Chondrocyte (in vitro differentiated cells): ENCODE measurements at regions not wholly inside any gene's neighbourhood (a gene's known extent, or its start where the extent isn't known, plus 50 kb on each side); places are given as distances from the start of the nearest gene placed in this dataset.

Experiments used
- DNase-seq: peaks from one replicate; pipeline ENCODE4 v3.0.0; 2021; ENCODE audit warnings: mixed read lengths, low spot score
- H3K27ac Mint-ChIP-seq: one replicate; pipeline ENCODE4 v1.8.0; 2021; ENCODE audit warnings: mild to moderate bottlenecking, moderate library complexity, mixed read lengths; ENCODE audit not compliant: unreplicated experiment
- H3K27me3 Mint-ChIP-seq: 2 replicates; pipeline ENCODE4 v1.8.0; 2021; ENCODE audit warnings: low read depth, mixed read lengths
- H3K36me3 Mint-ChIP-seq: 2 replicates; pipeline ENCODE4 v1.8.0; 2021; ENCODE audit warnings: low read depth, mixed read lengths
- H3K4me1 Mint-ChIP-seq: 2 replicates; pipeline ENCODE4 v1.8.0; 2021; ENCODE audit warnings: low read depth, mild to moderate bottlenecking, mixed read lengths
- H3K4me3 Mint-ChIP-seq: one replicate; pipeline ENCODE4 v1.8.0; 2021; ENCODE audit warnings: mild to moderate bottlenecking, moderate library complexity, mixed read lengths; ENCODE audit not compliant: unreplicated experiment
- H3K9me3 Mint-ChIP-seq: 2 replicates; pipeline ENCODE4 v1.8.0; 2021; ENCODE audit warnings: low read depth, mixed read lengths
- TF ChIP-seq, protein P1 (sequence below): fragments of 200-600 bp; sonication (generic); IDR thresholded peaks from 2 replicates; pipeline ENCODE4 v1.5.0; 2021; ENCODE audit warnings: antibody characterized with exemption, mild to moderate bottlenecking, moderate library complexity

DNA sequence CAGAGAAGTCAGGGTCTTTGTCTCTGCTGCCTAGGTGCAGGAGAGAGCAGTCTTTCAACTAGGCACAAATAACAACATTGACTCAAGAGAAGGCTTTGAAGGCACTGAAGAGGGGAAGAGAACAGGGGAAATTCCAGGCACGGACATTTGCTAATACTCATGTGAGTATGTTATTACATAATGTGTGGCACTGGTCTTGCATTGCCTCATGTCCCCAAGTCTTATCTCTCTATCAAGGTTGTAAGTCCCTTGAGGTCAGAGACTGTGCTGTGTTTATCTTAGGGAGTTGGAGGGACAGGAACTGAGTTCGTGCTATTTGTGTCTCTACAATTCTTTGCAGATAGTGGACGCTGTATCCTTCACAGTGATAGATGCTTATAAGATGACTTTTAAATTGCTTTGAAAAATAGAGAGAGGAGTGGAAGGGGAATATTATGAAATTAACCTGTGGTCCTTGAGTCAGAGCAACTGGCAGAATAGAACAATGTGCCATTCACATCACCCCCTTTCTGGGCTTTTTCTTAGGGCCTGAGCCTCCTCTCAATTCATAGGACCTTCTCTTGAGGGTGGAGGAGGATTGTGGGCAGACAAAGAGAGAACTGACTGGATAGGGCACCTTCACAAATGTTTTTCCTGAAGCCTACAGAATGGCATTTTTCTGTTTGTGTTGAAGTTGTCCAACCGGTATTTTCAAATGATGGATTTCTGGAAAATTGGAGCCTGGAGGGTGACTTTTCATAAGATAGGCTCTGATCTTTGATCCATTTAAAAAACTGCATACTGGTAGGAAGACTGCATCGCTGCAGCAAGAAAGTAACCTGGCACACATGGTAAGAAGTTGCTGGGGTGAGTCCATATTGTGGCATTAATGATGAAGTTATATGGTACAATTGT, 96.6 kb upstream of the CXCR4 start:
- TF ChIP-seq, protein P1, sequence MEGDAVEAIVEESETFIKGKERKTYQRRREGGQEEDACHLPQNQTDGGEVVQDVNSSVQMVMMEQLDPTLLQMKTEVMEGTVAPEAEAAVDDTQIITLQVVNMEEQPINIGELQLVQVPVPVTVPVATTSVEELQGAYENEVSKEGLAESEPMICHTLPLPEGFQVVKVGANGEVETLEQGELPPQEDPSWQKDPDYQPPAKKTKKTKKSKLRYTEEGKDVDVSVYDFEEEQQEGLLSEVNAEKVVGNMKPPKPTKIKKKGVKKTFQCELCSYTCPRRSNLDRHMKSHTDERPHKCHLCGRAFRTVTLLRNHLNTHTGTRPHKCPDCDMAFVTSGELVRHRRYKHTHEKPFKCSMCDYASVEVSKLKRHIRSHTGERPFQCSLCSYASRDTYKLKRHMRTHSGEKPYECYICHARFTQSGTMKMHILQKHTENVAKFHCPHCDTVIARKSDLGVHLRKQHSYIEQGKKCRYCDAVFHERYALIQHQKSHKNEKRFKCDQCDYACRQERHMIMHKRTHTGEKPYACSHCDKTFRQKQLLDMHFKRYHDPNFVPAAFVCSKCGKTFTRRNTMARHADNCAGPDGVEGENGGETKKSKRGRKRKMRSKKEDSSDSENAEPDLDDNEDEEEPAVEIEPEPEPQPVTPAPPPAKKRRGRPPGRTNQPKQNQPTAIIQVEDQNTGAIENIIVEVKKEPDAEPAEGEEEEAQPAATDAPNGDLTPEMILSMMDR, result no peak
- H3K4me1 Mint-ChIP-seq, result no peaks in the 10 kb centered on the region
- peaks cover 12% of the 10 kb centered on the region for H3K27me3 Mint-ChIP-seq
- no peak for DNase-seq
- H3K36me3 Mint-ChIP-seq, result no peaks in the 10 kb centered on the region
- H3K27ac Mint-ChIP-seq, result no peak overlapping the region
- H3K4me3 Mint-ChIP-seq, result no peak overlapping the region
- H3K9me3 Mint-ChIP-seq, result peaks cover 9% of the 10 kb centered on the region

DNA sequence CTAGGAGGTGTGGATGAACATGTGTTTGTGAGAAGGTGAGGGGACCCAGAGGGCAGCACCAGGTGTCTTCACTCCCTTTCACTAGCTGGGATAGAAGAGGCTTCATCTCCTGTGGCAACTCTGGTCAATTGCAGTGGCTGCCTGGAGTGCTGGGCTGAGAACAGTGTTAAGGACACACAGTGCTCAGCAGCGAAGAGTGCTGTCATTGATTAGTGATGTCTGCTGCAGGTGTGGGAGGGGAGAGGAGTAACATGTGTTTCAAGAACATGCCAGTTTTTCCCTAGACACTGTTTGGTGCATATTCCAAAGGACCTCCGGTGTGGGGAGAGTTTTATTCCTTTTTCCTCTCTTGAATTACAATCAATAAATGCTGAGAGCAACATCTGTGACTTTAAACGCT, 95.9 kb upstream of the CXCR4 start:
- Mint-ChIP-seq H3K27me3 (peaks cover 12% of the 10 kb centered on the region), H3K4me1 (no peaks in the 10 kb centered on the region), H3K27ac (no peak overlapping the region), H3K9me3 (peaks cover 14% of the 10 kb centered on the region), H3K4me3 (no peak overlapping the region), H3K36me3 (no peaks in the 10 kb centered on the region)
- TF ChIP-seq, protein P1, result no peak
- DNase-seq, result no peak

DNA sequence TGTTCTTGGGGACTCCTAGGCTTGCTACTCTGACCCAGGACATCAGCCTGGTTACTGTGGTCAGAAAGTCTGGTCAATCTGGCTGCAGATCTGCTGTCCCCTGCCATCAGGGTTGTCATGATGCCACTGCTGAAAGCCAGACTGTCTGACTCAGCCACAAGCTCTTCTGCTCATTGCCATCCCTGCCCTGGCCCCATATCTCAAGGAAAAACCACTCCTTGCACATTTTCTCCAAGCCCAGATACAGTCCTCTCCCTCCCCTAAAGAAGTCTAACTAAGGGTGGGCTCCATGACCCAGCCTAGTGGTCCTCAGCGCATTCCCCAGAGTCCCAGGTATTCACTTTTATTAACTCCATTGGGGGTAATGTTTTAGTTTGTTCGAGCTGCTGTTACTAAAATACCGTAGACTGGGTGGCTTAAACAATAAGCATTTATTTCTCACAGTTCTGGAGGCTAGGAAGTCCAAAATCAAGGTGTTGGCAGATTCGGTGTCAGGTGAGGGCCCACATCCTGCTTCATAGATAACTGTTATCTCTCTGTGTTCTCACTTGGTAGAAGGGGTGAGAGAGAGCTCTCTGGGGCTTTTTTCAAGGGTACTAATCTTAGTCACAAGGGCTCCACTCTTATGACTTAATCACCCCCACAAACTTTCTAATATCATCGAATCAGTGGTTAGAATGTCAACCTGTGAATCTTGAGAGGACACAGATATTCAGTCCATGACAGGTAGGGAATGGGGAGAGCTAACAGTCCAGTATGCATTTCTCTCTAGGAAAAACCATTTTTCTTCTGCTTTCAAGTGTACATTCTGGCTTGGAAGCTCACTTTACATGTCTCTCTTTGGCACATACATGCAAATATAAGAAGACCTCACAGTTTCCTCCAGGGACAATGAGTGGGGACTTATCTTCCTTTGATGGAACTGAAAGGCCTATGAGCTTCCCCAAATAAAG, 94.8 kb upstream of the CXCR4 start:
- no peaks in the 10 kb centered on the region for H3K36me3 Mint-ChIP-seq
- peaks cover 14% of the 10 kb centered on the region for H3K9me3 Mint-ChIP-seq
- H3K27ac Mint-ChIP-seq, result no peak overlapping the region

DNA sequence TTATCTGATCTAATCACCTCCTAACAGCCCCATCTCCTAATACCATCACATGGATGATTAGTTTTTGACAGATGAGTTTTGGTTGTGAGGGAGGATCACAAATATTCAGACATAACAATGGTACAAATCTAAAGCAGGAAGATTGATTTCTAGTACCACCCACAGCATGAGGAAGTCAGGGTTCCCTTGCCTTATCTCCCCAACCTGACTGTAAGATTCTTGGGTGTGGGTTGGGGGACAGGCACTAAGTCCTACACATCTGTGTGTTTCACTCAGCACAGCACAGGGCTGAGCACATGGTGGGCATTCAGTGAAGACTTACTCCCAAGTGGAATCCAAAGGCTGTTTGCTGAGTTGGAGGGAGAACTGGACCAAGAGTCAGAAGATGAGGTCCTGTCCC, 93.8 kb upstream of the CXCR4 start:
- no peak overlapping the region for H3K4me3 Mint-ChIP-seq
- TF ChIP-seq, protein P1, result no peak
- H3K9me3 Mint-ChIP-seq, result peaks cover 14% of the 10 kb centered on the region
- no peaks in the 10 kb centered on the region for H3K4me1 Mint-ChIP-seq
- no peak for DNase-seq
- H3K27ac Mint-ChIP-seq, result no peak overlapping the region
- no peaks in the 10 kb centered on the region for H3K36me3 Mint-ChIP-seq
- H3K27me3 Mint-ChIP-seq, result peaks cover 9% of the 10 kb centered on the region

More for the DNA sequence above, 94.8 kb upstream of the CXCR4 start:
- Mint-ChIP-seq H3K4me1 (no peaks in the 10 kb centered on the region), H3K4me3 (no peak overlapping the region), H3K27me3 (peaks cover 12% of the 10 kb centered on the region)
- no peak for DNase-seq
- TF ChIP-seq, protein P1, result no peak

DNA sequence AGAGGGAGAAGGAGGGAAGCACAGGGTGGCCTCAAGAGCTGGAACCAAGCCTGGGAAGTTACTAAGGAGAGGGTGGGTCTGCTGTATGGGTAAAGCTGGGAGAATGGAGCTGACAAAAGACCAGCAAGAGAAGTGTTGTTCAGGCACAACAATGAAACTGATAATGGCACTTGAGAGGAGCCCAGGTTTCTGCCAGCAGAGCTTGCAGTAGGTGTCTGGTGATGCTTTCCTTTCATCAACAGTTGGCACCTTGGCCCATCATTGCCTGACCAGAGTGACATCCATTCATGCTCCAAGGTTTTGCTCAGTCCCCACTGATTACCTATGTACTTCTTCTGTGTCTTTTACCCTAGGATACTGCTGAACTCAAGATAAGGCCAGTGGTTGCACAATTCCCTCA, 92.9 kb upstream of the CXCR4 start:
- H3K4me1 Mint-ChIP-seq, result no peaks in the 10 kb centered on the region
- no peak overlapping the region for H3K27ac Mint-ChIP-seq
- TF ChIP-seq, protein P1, result no peak
- H3K4me3 Mint-ChIP-seq, result no peak overlapping the region
- H3K36me3 Mint-ChIP-seq, result no peaks in the 10 kb centered on the region
- peaks cover 6% of the 10 kb centered on the region for H3K27me3 Mint-ChIP-seq
- no peak for DNase-seq
- H3K9me3 Mint-ChIP-seq, result peaks cover 14% of the 10 kb centered on the region
